GM20431 (cell line): ENCODE measurements at regions not wholly inside any gene's neighbourhood (a gene's known extent, or its start where the extent isn't known, plus 50 kb on each side); places are given as distances from the start of the nearest gene placed in this dataset.
"Not testable (repeated sequence)": the region's sequence is repeated elsewhere in the genome, so short reads cannot be mapped to it uniquely, and the experiment has no call there.

Experiments
- in situ Hi-C: fragments of 300-500 bp; cut with MseI, MboI; formaldehyde crosslinking; loops from one replicate; pipeline ENCODE4 v1.15.0; 2020; ENCODE audit warnings: low sequenced_read_pairs; ENCODE audit not compliant: unreplicated experiment

GRCh38 chr12:125797421-125798175 is 732.4 kb downstream of the AACS start:
- in situ Hi-C loops: no loop called here

- in situ Hi-C loops: no loop called here
These were observed 739.4 kb downstream of the AACS start for GRCh38 chr12:125804660-125805059.

DNA sequence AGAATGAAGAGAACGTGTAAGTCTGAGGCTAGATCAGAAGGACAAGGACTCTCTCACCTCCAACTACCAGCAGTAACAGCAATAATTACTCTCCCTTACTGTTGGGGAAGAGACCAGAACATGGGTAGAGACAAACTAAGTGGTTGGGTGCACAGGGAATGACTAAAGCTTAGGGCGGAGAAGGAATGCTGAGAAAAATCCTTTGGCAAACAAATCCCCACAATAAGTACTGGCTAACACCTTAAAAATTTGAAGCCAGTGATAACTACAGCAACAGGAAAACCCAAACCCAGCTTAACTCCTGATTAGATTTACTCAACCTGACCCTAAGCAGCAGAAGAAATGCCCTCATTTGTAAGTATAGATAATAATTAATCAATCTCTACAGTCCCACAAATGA is 759.0 kb downstream of the AACS start:
- in situ Hi-C loops: no loop called here

DNA sequence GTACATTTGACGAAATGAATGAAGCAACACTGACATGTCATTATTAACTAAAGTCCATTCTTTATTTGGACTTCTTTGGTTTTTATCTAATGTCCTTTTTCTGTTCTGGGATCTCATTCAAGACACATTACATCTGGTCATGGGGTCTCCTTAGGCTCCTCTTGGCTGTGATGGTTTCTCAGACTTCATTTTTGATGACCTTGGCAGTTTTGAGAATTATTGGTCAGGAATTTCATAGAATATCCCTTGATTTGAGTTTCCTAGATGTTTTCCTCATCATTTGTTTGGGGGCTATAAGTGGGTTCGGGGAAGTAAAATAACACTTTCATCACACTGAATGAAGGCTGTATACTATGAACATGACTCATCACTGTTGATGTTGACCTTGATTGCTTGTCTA is 770.6 kb downstream of the AACS start:
- in situ Hi-C loops: no loop called here

GRCh38 chr12:125836647-125837046 is 771.4 kb downstream of the AACS start:
- in situ Hi-C loops: no loop called here

DNA sequence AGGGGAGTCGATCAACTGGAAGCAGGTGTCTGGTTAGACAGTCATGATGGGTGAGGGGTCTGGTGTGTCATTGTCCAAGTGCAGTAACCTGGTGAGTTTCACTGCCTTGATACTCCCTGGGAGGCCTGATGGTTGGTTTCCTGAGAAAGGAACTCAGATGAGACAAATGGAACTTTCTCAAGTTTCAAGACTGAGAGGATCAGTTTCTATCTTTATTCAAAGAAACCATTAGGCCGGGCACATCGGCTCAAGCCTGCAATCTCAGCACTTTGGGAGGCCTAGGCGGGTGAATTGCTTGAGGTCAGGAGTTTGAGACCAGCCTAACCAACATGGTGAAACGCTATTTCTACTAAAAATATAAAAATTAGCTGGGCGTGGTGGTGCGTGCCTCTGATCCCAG is 776.1 kb downstream of the AACS start:
- in situ Hi-C loops: no loop called here

- in situ Hi-C loops: no loop called here
These were observed 786.9 kb downstream of the AACS start for GRCh38 chr12:125852116-125852515.

DNA sequence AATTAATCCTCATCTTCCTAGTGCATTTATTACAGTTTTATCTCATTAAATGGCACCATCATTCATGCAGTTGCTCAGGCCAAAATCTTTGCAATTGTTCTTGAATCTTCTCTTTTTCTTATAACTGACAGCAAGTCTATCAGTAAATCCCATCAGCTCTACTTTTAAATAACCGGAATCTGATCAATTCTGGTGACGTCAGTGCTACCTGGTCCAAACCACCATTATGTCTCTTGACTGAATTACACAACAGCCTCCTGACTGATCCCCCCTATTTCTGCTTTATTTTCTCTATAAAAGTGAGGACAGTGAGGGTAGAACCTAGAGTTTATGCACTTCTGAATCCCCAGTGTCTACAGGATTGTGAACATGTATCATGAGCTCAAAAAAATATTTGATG is 787.4 kb downstream of the AACS start:
- in situ Hi-C loops: no loop called here

GRCh38 chr12:125853670-125854069 is 788.4 kb downstream of the AACS start:
- in situ Hi-C loops: no loop called here

- in situ Hi-C loops: no loop called here
These were observed 791.1 kb downstream of the AACS start for GRCh38 chr12:125856366-125856765.

DNA sequence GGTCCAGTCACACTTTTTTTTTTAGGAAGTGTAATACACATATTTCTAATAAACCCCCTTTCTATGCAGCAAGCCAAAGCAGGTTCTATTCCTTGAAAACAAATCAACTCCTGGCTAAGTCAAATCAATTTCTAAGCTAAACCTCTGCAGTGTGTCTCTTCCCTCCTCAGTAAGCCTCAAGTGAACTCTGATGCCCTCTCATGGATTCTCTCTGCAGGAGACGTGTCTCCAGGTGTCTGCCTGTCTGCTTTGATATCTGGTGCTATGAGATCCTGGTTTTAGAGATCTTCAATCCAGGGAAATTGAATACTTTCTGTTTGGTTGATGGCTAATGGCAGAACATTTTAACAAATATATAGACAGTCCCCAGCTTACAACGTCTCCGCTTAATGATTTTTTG is 791.7 kb downstream of the AACS start:
- in situ Hi-C loops: no loop called here

GRCh38 chr12:125860672-125861288 is 795.5 kb downstream of the AACS start:
- in situ Hi-C loops: no loop called here

- in situ Hi-C loops: no loop called here
These were observed 796.4 kb downstream of the AACS start for GRCh38 chr12:125861299-125862281.

- in situ Hi-C loops: not testable (repeated sequence)
These were observed 800.0 kb downstream of the AACS start for GRCh38 chr12:125865236-125865635.

DNA sequence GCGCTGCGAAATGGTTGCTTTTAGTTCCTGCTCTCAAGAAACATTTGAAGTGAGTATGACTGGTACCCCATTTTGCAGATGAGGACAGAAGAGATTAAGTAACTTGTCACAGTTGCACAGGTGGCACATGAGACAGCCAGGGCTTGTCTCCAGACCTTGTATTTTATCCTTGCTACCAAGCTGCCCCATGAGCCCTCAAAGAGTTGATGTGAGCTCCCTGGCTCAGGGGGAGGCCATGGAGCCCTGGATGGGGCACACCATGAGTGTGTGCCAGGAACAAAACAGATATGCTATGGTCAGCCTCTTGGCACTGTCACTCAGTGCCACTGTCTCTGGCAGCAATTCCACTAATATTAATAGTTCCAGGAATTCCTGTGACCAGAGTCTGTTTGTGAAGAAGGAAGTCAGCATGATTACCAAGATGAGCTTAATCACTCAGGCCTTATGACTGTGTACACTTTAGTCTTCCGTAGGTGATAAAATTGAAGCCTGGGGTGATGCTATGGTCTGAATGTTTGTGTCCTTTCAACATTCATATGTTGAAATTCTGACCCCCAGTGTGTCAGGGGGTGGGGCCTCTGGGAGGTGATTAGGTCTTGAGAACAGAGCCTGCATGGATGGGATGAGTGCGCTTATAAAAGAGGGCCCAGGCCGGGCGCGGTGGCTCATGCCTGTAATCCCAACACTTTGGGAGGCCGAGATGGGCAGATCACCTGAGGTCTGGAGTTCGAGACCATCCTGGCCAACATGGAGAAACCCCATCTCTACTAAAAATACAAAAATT is 806.8 kb downstream of the AACS start:
- in situ Hi-C loops: no loop called here

GRCh38 chr12:125873016-125873415 is 807.8 kb downstream of the AACS start:
- in situ Hi-C loops: no loop called here

DNA sequence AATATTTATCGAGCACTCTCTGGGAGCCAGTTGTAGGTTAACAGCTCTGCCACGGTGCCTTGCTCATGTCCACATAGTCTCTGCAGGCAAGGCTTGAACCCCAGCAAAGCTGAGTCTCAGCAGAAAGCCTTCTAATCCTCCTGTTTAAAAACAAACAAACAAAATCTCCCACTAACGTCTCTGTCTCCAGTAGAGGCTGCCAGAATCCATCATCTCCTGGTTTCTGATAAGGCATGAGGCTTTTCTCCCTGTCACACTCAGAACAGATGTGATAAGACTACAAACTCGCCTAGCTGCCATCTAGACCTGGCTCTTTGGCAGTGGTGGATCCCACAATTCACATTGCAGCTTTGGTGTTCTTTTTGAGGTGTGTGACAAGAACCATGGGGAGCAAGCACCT is 813.2 kb downstream of the AACS start:
- in situ Hi-C loops: no loop called here

- in situ Hi-C loops: no loop called here
These were observed 816.9 kb downstream of the AACS start for GRCh38 chr12:125882141-125882540.

DNA sequence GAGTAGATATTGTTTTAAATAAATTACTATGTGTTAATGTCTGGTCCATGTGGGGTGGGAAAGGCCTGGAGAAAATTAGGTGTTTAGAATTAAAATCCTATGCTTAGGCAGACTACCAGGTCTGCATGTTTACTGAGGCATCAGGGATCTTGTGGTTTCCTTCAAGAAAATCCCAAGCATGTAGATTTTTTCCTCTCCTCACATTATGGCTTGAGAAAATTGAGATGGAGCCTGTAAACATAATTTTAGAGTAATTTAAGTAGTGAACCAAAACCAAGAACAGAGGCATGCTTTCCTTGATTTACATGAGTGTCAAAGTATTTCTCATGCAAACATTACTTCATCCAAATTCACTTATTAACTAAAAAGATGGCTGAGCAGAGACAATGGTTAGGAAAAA is 823.7 kb downstream of the AACS start:
- in situ Hi-C loops: no loop called here

GRCh38 chr12:125889742-125890141 is 824.5 kb downstream of the AACS start:
- in situ Hi-C loops: no loop called here
